ENCODE measurements at regions not wholly inside any gene's neighbourhood (a gene's known extent, or its start where the extent isn't known, plus 50 kb on each side); places are given as distances from the start of the nearest gene placed in this dataset.

- CTCF ChIA-PET = no interaction called here
- H3K27ac ChIP-seq (ENCODE audit: low read depth, low read length) = no peak overlapping the region
- H3K27me3 ChIP-seq (ENCODE audit: control insufficient read depth, insufficient read depth, low read length) = no peaks in the 10 kb centered on the region
- DNase-seq (ENCODE audit: low read depth, low spot score) = no peak
- H3K9me3 ChIP-seq (ENCODE audit: control insufficient read depth, insufficient read depth, low read length) = no peaks in the 10 kb centered on the region; the same call in 1 of the 2 replicates
- H3K4me3 ChIP-seq (ENCODE audit: low read depth, low read length) = no peak overlapping the region
- TF ChIP-seq CTCF (IDR thresholded peaks at IDR 0.05; ENCODE audit: low read depth, low read length) = no peak
- POLR2A ChIA-PET = no interaction called here
These were observed 617.8 kb downstream of the MMUT start for GRCh38 chr6:48845219-48845618.

- Histone ChIP-seq H3K4me3 (ENCODE audit: low read depth, low read length) (no peak overlapping the region), H3K27me3 (ENCODE audit: control insufficient read depth, insufficient read depth, low read length) (no peaks in the 10 kb centered on the region), H3K27ac (ENCODE audit: low read depth, low read length) (no peak overlapping the region), H3K9me3 (ENCODE audit: control insufficient read depth, insufficient read depth, low read length) (no peaks in the 10 kb centered on the region; the same call in 1 of the 2 replicates)
- CTCF ChIA-PET = no interaction called here
- DNase-seq (ENCODE audit: low read depth, low spot score) = no peak
- POLR2A ChIA-PET = no interaction called here
- no peak for TF ChIP-seq CTCF (IDR thresholded peaks at IDR 0.05; ENCODE audit: low read depth, low read length)
These were observed 618.4 kb downstream of the MMUT start for GRCh38 chr6:48844696-48845095.

GRCh38 chr6:48840896-48841295, 622.2 kb downstream of the MMUT start:
- no peak for DNase-seq (ENCODE audit: low read depth, low spot score)
- Histone ChIP-seq H3K9me3 (ENCODE audit: control insufficient read depth, insufficient read depth, low read length) (no peaks in the 10 kb centered on the region; the same call in 1 of the 2 replicates), H3K27me3 (ENCODE audit: control insufficient read depth, insufficient read depth, low read length) (no peaks in the 10 kb centered on the region), H3K4me3 (ENCODE audit: low read depth, low read length) (no peak overlapping the region), H3K27ac (ENCODE audit: low read depth, low read length) (no peak overlapping the region)
- POLR2A ChIA-PET = no interaction called here
- TF ChIP-seq CTCF (IDR thresholded peaks at IDR 0.05; ENCODE audit: low read depth, low read length) = no peak
- CTCF ChIA-PET = no interaction called here

GRCh38 chr6:48839206-48839605, 623.8 kb downstream of the MMUT start:
- Histone ChIP-seq H3K4me3 (ENCODE audit: low read depth, low read length) (no peak overlapping the region), H3K9me3 (ENCODE audit: control insufficient read depth, insufficient read depth, low read length) (no peaks in the 10 kb centered on the region; the same call in 1 of the 2 replicates), H3K27ac (ENCODE audit: low read depth, low read length) (no peak overlapping the region), H3K27me3 (ENCODE audit: control insufficient read depth, insufficient read depth, low read length) (no peaks in the 10 kb centered on the region)
- DNase-seq (ENCODE audit: low read depth, low spot score) = no peak
- no peak for TF ChIP-seq CTCF (IDR thresholded peaks at IDR 0.05; ENCODE audit: low read depth, low read length)
- ChIA-PET CTCF (no interaction called here), POLR2A (no interaction called here)

GRCh38 chr6:48837744-48838143, 625.3 kb downstream of the MMUT start:
- ChIA-PET CTCF (no interaction called here), POLR2A (no interaction called here)
- DNase-seq (ENCODE audit: low read depth, low spot score) = no peak
- Histone ChIP-seq H3K4me3 (ENCODE audit: low read depth, low read length) (no peak overlapping the region), H3K27me3 (ENCODE audit: control insufficient read depth, insufficient read depth, low read length) (no peaks in the 10 kb centered on the region), H3K9me3 (ENCODE audit: control insufficient read depth, insufficient read depth, low read length) (no peaks in the 10 kb centered on the region; the same call in 1 of the 2 replicates), H3K27ac (ENCODE audit: low read depth, low read length) (no peak overlapping the region)
- TF ChIP-seq CTCF (IDR thresholded peaks at IDR 0.05; ENCODE audit: low read depth, low read length) = no peak
